HG02970 (cell line): ENCODE measurements at regions not wholly inside any gene's neighbourhood (a gene's known extent, or its start where the extent isn't known, plus 50 kb on each side); places are given as distances from the start of the nearest gene placed in this dataset.

Experiments used
- ATAC-seq: cut with Tn5 transposase; IDR thresholded peaks from one replicate; pipeline ENCODE4 v1.9.1; 2021; ENCODE audit warnings: mild to moderate bottlenecking, moderate library complexity, moderate number of reproducible peaks; ENCODE audit not compliant: unreplicated experiment, low FRiP score

- ATAC-seq = no peak
Measured at GRCh38 chr5:56596155-56596554, 219.2 kb upstream of the MAP3K1 start.

GRCh38 chr5:56595566-56595965, 219.8 kb upstream of the MAP3K1 start:
- ATAC-seq = no peak

- ATAC-seq = no peak
Measured at GRCh38 chr5:56594792-56595191, 220.6 kb upstream of the MAP3K1 start.

- ATAC-seq = no peak
Measured at GRCh38 chr5:56591081-56591480, 224.3 kb upstream of the MAP3K1 start.

- ATAC-seq = no peak
Measured at GRCh38 chr5:56589481-56589860, 225.9 kb upstream of the MAP3K1 start.

- ATAC-seq = peak; percentile 99
Measured at GRCh38 chr5:56588636-56589480, 226.5 kb upstream of the MAP3K1 start.

- ATAC-seq = no peak
Measured at GRCh38 chr5:56588131-56588487, 227.2 kb upstream of the MAP3K1 start.

- no peak for ATAC-seq
Measured at GRCh38 chr5:56587381-56588130, 227.8 kb upstream of the MAP3K1 start.

GRCh38 chr5:56585999-56586691, 229.2 kb upstream of the MAP3K1 start:
- no peak for ATAC-seq

- ATAC-seq = no peak
Measured at GRCh38 chr5:56585461-56585860, 229.9 kb upstream of the MAP3K1 start.

- no peak for ATAC-seq
Measured at GRCh38 chr5:56581426-56581825, 233.9 kb upstream of the MAP3K1 start.

GRCh38 chr5:56580864-56581263, 234.5 kb upstream of the MAP3K1 start:
- no peak for ATAC-seq

GRCh38 chr5:56575821-56576220, 239.5 kb upstream of the MAP3K1 start:
- ATAC-seq = no peak

GRCh38 chr5:56574778-56575177, 240.6 kb upstream of the MAP3K1 start:
- ATAC-seq = no peak

GRCh38 chr5:56569566-56569965, 245.8 kb upstream of the MAP3K1 start:
- ATAC-seq = no peak

- no peak for ATAC-seq
Measured at GRCh38 chr5:56569076-56569475, 246.3 kb upstream of the MAP3K1 start.

- ATAC-seq = no peak
Measured at GRCh38 chr5:56567278-56567677, 248.1 kb upstream of the MAP3K1 start.

GRCh38 chr5:56566374-56567249, 248.7 kb upstream of the MAP3K1 start:
- ATAC-seq = no peak

GRCh38 chr5:56565644-56566043, 249.7 kb upstream of the MAP3K1 start:
- ATAC-seq = no peak

GRCh38 chr5:56565283-56565615, 250.1 kb upstream of the MAP3K1 start:
- ATAC-seq = no peak
